ENCODE measurements at regions not wholly inside any gene's neighbourhood (a gene's known extent, or its start where the extent isn't known, plus 50 kb on each side); places are given as distances from the start of the nearest gene placed in this dataset.

DNA sequence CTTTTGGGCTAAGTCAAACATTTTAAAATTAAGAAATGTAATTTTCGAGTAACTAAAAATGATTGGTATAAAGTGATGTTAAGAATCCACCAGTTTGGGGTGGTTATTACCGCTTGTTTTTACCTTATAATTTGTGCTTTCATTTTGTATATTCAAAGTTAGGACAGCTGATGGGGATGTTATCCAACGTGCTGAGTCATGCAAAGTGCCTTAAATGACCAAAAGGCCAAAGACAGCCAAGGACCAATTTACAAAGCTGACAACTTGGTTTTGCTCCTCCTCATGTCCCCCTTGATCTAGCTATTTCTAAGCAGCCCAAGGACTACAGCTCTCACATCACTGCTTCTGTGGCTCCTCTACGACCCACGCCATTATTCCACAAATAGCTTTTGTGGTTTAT is 181.4 kb upstream of the PCDH7 start:
- Histone ChIP-seq H4K20me1 (ENCODE audit: insufficient read depth) (no peaks in the 10 kb centered on the region), H3K9me3 (ENCODE audit: control insufficient read depth in 1 of 2, insufficient read depth in 1 of 2, low read depth in 1 of 2, low read length in 2 of 2) (no peaks in the 10 kb centered on the region), H3K36me3 (ENCODE audit: control insufficient read depth in 1 of 2, insufficient read depth in 2 of 2, low read length in 2 of 2) (no peaks in the 10 kb centered on the region), H3K4me2 (ENCODE audit: low read length) (no peak overlapping the region), H3K4me1 (ENCODE audit: control insufficient read depth in 1 of 2, insufficient read depth in 2 of 2, low read length in 2 of 2) (peaks cover 37 to 40% of the 10 kb centered on the region in 2 experiments), H3K27me3 (ENCODE audit: insufficient read depth, low read length) (no peaks in the 10 kb centered on the region), H3K9me2 (ENCODE audit: insufficient read depth) (no peaks in the 10 kb centered on the region), H3K79me2 (ENCODE audit: insufficient read depth, low read length) (no peaks in the 10 kb centered on the region), H2AFZ (ENCODE audit: low read depth, low read length, poor library complexity, severe bottlenecking) (no peak overlapping the region), H3K27ac (ENCODE audit: low read depth, low read length) (no peak overlapping the region), H3K4me3 (replicated peaks in 1 of 2; ENCODE audit: low read depth in 1 of 2, low read length in 2 of 2) (no peak overlapping the region), H3K9ac (ENCODE audit: low read length) (no peak overlapping the region)
- DNase-seq (ENCODE audit: low read depth, low spot score) (no peak), ATAC-seq (no peak)
- no peak for TF ChIP-seq ELF1 (IDR thresholded peaks at IDR 0.05; ENCODE audit: borderline replicate concordance, low read depth)
- no peak for TF ChIP-seq RAD21 (IDR thresholded peaks at IDR 0.05; ENCODE audit: low read depth)
- no peak for TF ChIP-seq SIN3A (IDR thresholded peaks at IDR 0.05; ENCODE audit: low read depth)
- TF ChIP-seq SP1 (IDR thresholded peaks at IDR 0.05; ENCODE audit: low read depth): no peak
- no peak for TF ChIP-seq REST (IDR thresholded peaks at IDR 0.05; ENCODE audit: low read depth)
- no peak for TF ChIP-seq CBX3 (IDR thresholded peaks at IDR 0.05; ENCODE audit: low read depth)
- no peak for TF ChIP-seq EZH2 (IDR thresholded peaks at IDR 0.05)
- no peak for TF ChIP-seq POLR2AphosphoS5 (IDR thresholded peaks at IDR 0.05; ENCODE audit: low read depth, low read length)
- TF ChIP-seq SRF (IDR thresholded peaks at IDR 0.05; ENCODE audit: low read depth): no peak
- TF ChIP-seq CEBPB (IDR thresholded peaks at IDR 0.05; ENCODE audit: low read depth): no peak
- TF ChIP-seq, protein P1, sequence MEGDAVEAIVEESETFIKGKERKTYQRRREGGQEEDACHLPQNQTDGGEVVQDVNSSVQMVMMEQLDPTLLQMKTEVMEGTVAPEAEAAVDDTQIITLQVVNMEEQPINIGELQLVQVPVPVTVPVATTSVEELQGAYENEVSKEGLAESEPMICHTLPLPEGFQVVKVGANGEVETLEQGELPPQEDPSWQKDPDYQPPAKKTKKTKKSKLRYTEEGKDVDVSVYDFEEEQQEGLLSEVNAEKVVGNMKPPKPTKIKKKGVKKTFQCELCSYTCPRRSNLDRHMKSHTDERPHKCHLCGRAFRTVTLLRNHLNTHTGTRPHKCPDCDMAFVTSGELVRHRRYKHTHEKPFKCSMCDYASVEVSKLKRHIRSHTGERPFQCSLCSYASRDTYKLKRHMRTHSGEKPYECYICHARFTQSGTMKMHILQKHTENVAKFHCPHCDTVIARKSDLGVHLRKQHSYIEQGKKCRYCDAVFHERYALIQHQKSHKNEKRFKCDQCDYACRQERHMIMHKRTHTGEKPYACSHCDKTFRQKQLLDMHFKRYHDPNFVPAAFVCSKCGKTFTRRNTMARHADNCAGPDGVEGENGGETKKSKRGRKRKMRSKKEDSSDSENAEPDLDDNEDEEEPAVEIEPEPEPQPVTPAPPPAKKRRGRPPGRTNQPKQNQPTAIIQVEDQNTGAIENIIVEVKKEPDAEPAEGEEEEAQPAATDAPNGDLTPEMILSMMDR (IDR thresholded peaks at IDR 0.05 in 2 of 3, conservative IDR thresholded peaks at IDR 0.05 in 1 of 3; ENCODE audit: borderline replicate concordance in 1 of 3, insufficient read depth in 1 of 3, low read depth in 2 of 3, low read length in 2 of 3): no peak
- no peak for TF ChIP-seq ZBTB33 (IDR thresholded peaks at IDR 0.05; ENCODE audit: extremely low read depth, insufficient replicate concordance, low read length)
- no peak for TF ChIP-seq MAX (IDR thresholded peaks at IDR 0.05)
- ChIA-PET RAD21 (ENCODE audit: low non-redundant PET in 1 of 2, low total read pairs in 2 of 2, uncharacterized antibody in 2 of 2, unreplicated experiment in 2 of 2) (no interaction called here), POLR2A (no interaction called here), CTCF (no interaction called here)
- intact Hi-C loops (cut with micrococcal nuclease): no loop called here
- BruUV-seq (replicated peaks): no TSS peak

Measured in HCT116 (cell line).